DND-41 (cell line): ENCODE measurements at regions not wholly inside any gene's neighbourhood (a gene's known extent, or its start where the extent isn't known, plus 50 kb on each side); places are given as distances from the start of the nearest gene placed in this dataset.
"Not testable (repeated sequence)": the region's sequence is repeated elsewhere in the genome, so short reads cannot be mapped to it uniquely, and the experiment has no call there.

Source experiments
- ATAC-seq: fragments of 200-7000 bp; cut with Tn5 transposase; 3 replicates; pipeline ENCODE4 v1.9.1; 2021; ENCODE audit warnings: low read depth; ENCODE audit not compliant: insufficient read depth
- DNase-seq: peaks from one replicate; pipeline ENCODE4 v3.0.0-alpha.2; 2020
- H2AFZ ChIP-seq: 2 replicates; pipeline ENCODE4 v1.6.0; 2012; ENCODE audit warnings: low read depth, low read length
- H3K27ac ChIP-seq: 2 replicates; pipeline ENCODE4 v1.5.1; 2012; ENCODE audit warnings: low read length, inconsistent platforms
- H3K27me3 ChIP-seq: fragments of 200-600 bp; sonication (generic); 2 replicates; pipeline ENCODE4 v1.6.0; 2012; ENCODE audit warnings: low read length, mild to moderate bottlenecking, inconsistent platforms; ENCODE audit not compliant: insufficient read depth, poor library complexity
- H3K36me3 ChIP-seq: 2 replicates; pipeline ENCODE4 v1.5.1; 2012; ENCODE audit warnings: low read length, inconsistent platforms; ENCODE audit not compliant: insufficient read depth
- H3K4me1 ChIP-seq: 2 replicates; pipeline ENCODE4 v1.5.1; 2012; ENCODE audit warnings: mild to moderate bottlenecking, low read length; ENCODE audit not compliant: insufficient read depth
- H3K4me2 ChIP-seq: 2 replicates; pipeline ENCODE4 v1.6.0; 2012; ENCODE audit warnings: mild to moderate bottlenecking, moderate library complexity, low read length, inconsistent platforms; ENCODE audit not compliant: insufficient read depth
- H3K4me3 ChIP-seq, 2 experiments: fragments of 200-600 bp in 1 of 2; shearing (Covaris generic) in 1 of 2; 2 replicates each; pipeline ENCODE4 v1.5.1; 2012 to 2016; ENCODE audit warnings: inconsistent platforms in 2 of 2, low read length in 2 of 2, mild to moderate bottlenecking in 2 of 2, low read depth in 1 of 2, moderate library complexity in 1 of 2
- H3K79me2 ChIP-seq: 2 replicates; pipeline ENCODE4 v1.6.0; 2012; ENCODE audit warnings: low read length, inconsistent platforms; ENCODE audit not compliant: insufficient read depth
- H3K9ac ChIP-seq: 2 replicates; pipeline ENCODE4 v1.6.0; 2012; ENCODE audit warnings: low read depth, mild to moderate bottlenecking, inconsistent platforms, low read length, moderate library complexity
- H3K9me3 ChIP-seq: 2 replicates; pipeline ENCODE4 v1.5.1; 2012; ENCODE audit warnings: low read length, moderate library complexity, mild to moderate bottlenecking, inconsistent platforms; ENCODE audit not compliant: insufficient read depth, severe bottlenecking
- H4K20me1 ChIP-seq: 2 replicates; pipeline ENCODE4 v1.6.0; 2012; ENCODE audit warnings: low read length; ENCODE audit not compliant: insufficient read depth
- CTCF ChIP-seq: IDR thresholded peaks from 2 replicates; pipeline ENCODE4 v1.5.1; 2012; ENCODE audit warnings: borderline replicate concordance, low read length, moderate library complexity, mild to moderate bottlenecking; ENCODE audit not compliant: poor library complexity, severe bottlenecking; ENCODE audit errors: extremely low read depth
- EZH2 ChIP-seq: IDR thresholded peaks from 3 replicates; pipeline ENCODE4 v1.6.1; 2012; ENCODE audit warnings: borderline replicate concordance, low read depth, mild to moderate bottlenecking, moderate library complexity, low read length, inconsistent platforms; ENCODE audit not compliant: severe bottlenecking

GRCh38 chr9:87199782-87200181 is 252.5 kb upstream of the GAS1 start:
- Histone ChIP-seq H3K27me3 (no peaks in the 10 kb centered on the region), H2AFZ (no peak overlapping the region), H3K36me3 (no peaks in the 10 kb centered on the region), H3K79me2 (no peaks in the 10 kb centered on the region), H4K20me1 (no peaks in the 10 kb centered on the region), H3K4me1 (no peaks in the 10 kb centered on the region), H3K4me3 (no peak overlapping the region), H3K4me2 (no peak overlapping the region), H3K27ac (no peak overlapping the region), H3K9me3 (no peaks in the 10 kb centered on the region), H3K9ac (no peak overlapping the region)
- DNase-seq (no peak), ATAC-seq (no peak)
- TF ChIP-seq CTCF (no peak), EZH2 (no peak)

- Histone ChIP-seq H3K79me2 (no peaks in the 10 kb centered on the region), H3K27me3 (no peaks in the 10 kb centered on the region), H3K4me2 (no peak overlapping the region), H3K36me3 (no peaks in the 10 kb centered on the region), H3K9me3 (no peaks in the 10 kb centered on the region), H2AFZ (no peak overlapping the region), H3K27ac (no peak overlapping the region), H3K4me3 (no peak overlapping the region), H3K9ac (no peak overlapping the region), H4K20me1 (no peaks in the 10 kb centered on the region), H3K4me1 (no peaks in the 10 kb centered on the region)
- DNase-seq (no peak), ATAC-seq (no peak)
- TF ChIP-seq EZH2 (no peak), CTCF (no peak)
These were observed 254.0 kb upstream of the GAS1 start for GRCh38 chr9:87201351-87201751.

DNA sequence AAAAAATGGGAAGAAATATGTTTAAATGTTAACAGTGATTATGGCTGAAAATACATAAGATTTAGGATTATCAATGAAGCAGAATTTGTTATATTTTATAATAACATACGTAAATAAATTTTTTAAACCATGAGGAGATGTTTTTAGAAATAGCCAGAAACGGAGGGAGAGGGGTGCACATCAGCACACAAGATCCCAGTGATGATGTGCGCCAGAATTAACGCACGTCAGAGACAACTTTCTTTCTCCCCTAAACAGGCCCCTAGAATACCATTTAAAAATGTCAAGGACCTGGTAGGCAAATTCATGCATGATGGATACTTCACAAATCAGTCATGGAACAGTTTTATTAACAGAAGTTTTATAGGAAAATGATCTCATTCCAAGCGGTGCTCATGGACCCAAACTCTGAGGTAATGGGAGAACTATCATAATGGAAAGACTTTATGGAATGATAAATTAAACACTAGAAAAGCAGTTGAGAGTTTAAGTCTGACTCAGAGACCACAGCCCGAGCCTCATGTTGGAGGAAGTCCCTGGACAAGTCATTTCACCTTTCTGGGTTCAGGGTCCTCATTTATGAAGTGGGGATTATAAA is 258.9 kb upstream of the GAS1 start:
- no peak for ATAC-seq
- H3K4me2 ChIP-seq, result no peak overlapping the region

DNA sequence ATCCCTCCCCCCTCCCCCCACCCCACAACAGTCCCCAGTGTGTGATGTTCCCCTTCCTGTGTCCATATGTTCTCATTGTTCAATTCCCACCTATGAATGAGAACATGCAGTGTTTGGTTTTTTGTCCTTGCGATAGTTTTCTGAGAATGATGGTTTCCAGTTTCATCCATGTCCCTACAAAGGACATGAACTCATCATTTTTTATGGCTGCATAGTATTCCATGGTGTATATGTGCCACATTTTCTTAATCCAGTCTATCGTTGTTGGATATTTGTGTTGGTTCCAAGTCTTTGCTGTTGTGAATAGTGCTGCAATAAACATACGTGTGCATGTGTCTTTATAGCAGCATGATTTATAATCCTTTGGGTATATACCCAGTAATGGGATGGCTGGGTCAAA is 263.4 kb upstream of the GAS1 start:
- H4K20me1 ChIP-seq, H2AFZ ChIP-seq, H3K9ac ChIP-seq, H3K4me1 ChIP-seq, H3K9me3 ChIP-seq, DNase-seq, ATAC-seq, H3K4me3 ChIP-seq, H3K79me2 ChIP-seq, H3K36me3 ChIP-seq, H3K4me2 ChIP-seq, H3K27me3 ChIP-seq, H3K27ac ChIP-seq: not testable (repeated sequence)

More for the DNA sequence above, 258.9 kb upstream of the GAS1 start:
- no peaks in the 10 kb centered on the region for H4K20me1 ChIP-seq
- no peaks in the 10 kb centered on the region for H3K79me2 ChIP-seq
- no peaks in the 10 kb centered on the region for H3K27me3 ChIP-seq
- H3K36me3 ChIP-seq, result no peaks in the 10 kb centered on the region
- H3K9ac ChIP-seq, result no peak overlapping the region
- no peak overlapping the region for H3K4me3 ChIP-seq
- no peaks in the 10 kb centered on the region for H3K4me1 ChIP-seq
- DNase-seq, result no peak
- no peak overlapping the region for H3K27ac ChIP-seq
- H3K9me3 ChIP-seq, result no peaks in the 10 kb centered on the region
- TF ChIP-seq EZH2, result no peak
- TF ChIP-seq CTCF, result no peak
- H2AFZ ChIP-seq, result no peak overlapping the region
